HG03064 (cell line): ENCODE measurements at regions not wholly inside any gene's neighbourhood (a gene's known extent, or its start where the extent isn't known, plus 50 kb on each side); places are given as distances from the start of the nearest gene placed in this dataset.
"Not testable (repeated sequence)": the region's sequence is repeated elsewhere in the genome, so short reads cannot be mapped to it uniquely, and the experiment has no call there.

ENCODE experiments used
- ATAC-seq: cut with Tn5 transposase; IDR thresholded peaks from one replicate; pipeline ENCODE4 v1.9.1; 2021; ENCODE audit warnings: low read depth; ENCODE audit not compliant: unreplicated experiment

GRCh38 chr5:12625667-12626263 lies 721.5 kb upstream of the CTNND2 start:
- no peak for ATAC-seq

- no peak for ATAC-seq
Observed at GRCh38 chr5:12624776-12625560, 720.7 kb upstream of the CTNND2 start.

GRCh38 chr5:12623408-12623807 lies 719.2 kb upstream of the CTNND2 start:
- ATAC-seq, result no peak

GRCh38 chr5:12616093-12616492 lies 711.8 kb upstream of the CTNND2 start:
- ATAC-seq, result no peak

- ATAC-seq, result no peak
Observed at GRCh38 chr5:12615141-12615820, 711.0 kb upstream of the CTNND2 start.

GRCh38 chr5:12614608-12615007 lies 710.4 kb upstream of the CTNND2 start:
- no peak for ATAC-seq

- ATAC-seq, result no peak
Observed at GRCh38 chr5:12611132-12611531, 706.9 kb upstream of the CTNND2 start.

- not testable (repeated sequence) for ATAC-seq
Observed at GRCh38 chr5:12607817-12608216, 703.6 kb upstream of the CTNND2 start.

GRCh38 chr5:12592228-12592627 lies 688.0 kb upstream of the CTNND2 start:
- ATAC-seq, result no peak

GRCh38 chr5:12586406-12586805 lies 682.2 kb upstream of the CTNND2 start:
- ATAC-seq, result no peak

GRCh38 chr5:12578803-12579202 lies 674.6 kb upstream of the CTNND2 start:
- not testable (repeated sequence) for ATAC-seq

GRCh38 chr5:12576953-12577352 lies 672.7 kb upstream of the CTNND2 start:
- not testable (repeated sequence) for ATAC-seq

GRCh38 chr5:12574298-12575093 lies 670.2 kb upstream of the CTNND2 start:
- not testable (repeated sequence) for ATAC-seq

- ATAC-seq, result not testable (repeated sequence)
Observed at GRCh38 chr5:12573916-12574297, 669.7 kb upstream of the CTNND2 start.

GRCh38 chr5:12570688-12571087 lies 666.4 kb upstream of the CTNND2 start:
- no peak for ATAC-seq

GRCh38 chr5:12566441-12566840 lies 662.2 kb upstream of the CTNND2 start:
- ATAC-seq, result no peak

- no peak for ATAC-seq
Observed at GRCh38 chr5:12557012-12557411, 652.8 kb upstream of the CTNND2 start.

- no peak for ATAC-seq
Observed at GRCh38 chr5:12526113-12526512, 621.9 kb upstream of the CTNND2 start.

- ATAC-seq, result no peak
Observed at GRCh38 chr5:12522116-12522515, 617.9 kb upstream of the CTNND2 start.

GRCh38 chr5:12504983-12505382 lies 600.7 kb upstream of the CTNND2 start:
- ATAC-seq, result not testable (repeated sequence)

GRCh38 chr5:12488161-12488560 lies 583.9 kb upstream of the CTNND2 start:
- ATAC-seq, result no peak
